ENCODE measurements at regions not wholly inside any gene's neighbourhood (a gene's known extent, or its start where the extent isn't known, plus 50 kb on each side); places are given as distances from the start of the nearest gene placed in this dataset.

- DNase-seq (ENCODE audit: low read depth), result no peak
- no peak overlapping the region for H3K9ac ChIP-seq (ENCODE audit: low read length)
- H3K36me3 ChIP-seq (ENCODE audit: control insufficient read depth, insufficient read depth, low read length, severe bottlenecking), result no peaks in the 10 kb centered on the region
- H3K4me3 ChIP-seq (ENCODE audit: low read length), result no peak overlapping the region
- no peaks in the 10 kb centered on the region for H3K9me3 ChIP-seq (ENCODE audit: control insufficient read depth, low read length)
- no peaks in the 10 kb centered on the region for H3K27me3 ChIP-seq (replicated peaks; ENCODE audit: control insufficient read depth, insufficient read depth, low read length)
- H3K4me1 ChIP-seq (ENCODE audit: control insufficient read depth, insufficient read depth, low read length), result peaks cover 11% of the 10 kb centered on the region
Observed at GRCh38 chr4:17296921-17297890, 214.7 kb downstream of the QDPR start.

- no peaks in the 10 kb centered on the region for H3K36me3 ChIP-seq (ENCODE audit: control insufficient read depth, insufficient read depth, low read length, severe bottlenecking)
- no peaks in the 10 kb centered on the region for H3K27me3 ChIP-seq (replicated peaks; ENCODE audit: control insufficient read depth, insufficient read depth, low read length)
- no peak overlapping the region for H3K9ac ChIP-seq (ENCODE audit: low read length)
- no peaks in the 10 kb centered on the region for H3K4me1 ChIP-seq (ENCODE audit: control insufficient read depth, insufficient read depth, low read length)
- no peak for DNase-seq (ENCODE audit: low read depth)
- no peaks in the 10 kb centered on the region for H3K9me3 ChIP-seq (ENCODE audit: control insufficient read depth, low read length)
- no peak overlapping the region for H3K4me3 ChIP-seq (ENCODE audit: low read length)
Observed at GRCh38 chr4:17293901-17294300, 218.0 kb downstream of the QDPR start.

GRCh38 chr4:17288151-17288550 lies 223.7 kb downstream of the QDPR start:
- H3K4me1 ChIP-seq (ENCODE audit: control insufficient read depth, insufficient read depth, low read length), result no peaks in the 10 kb centered on the region
- no peak overlapping the region for H3K9ac ChIP-seq (ENCODE audit: low read length)
- no peaks in the 10 kb centered on the region for H3K27me3 ChIP-seq (replicated peaks; ENCODE audit: control insufficient read depth, insufficient read depth, low read length)
- DNase-seq (ENCODE audit: low read depth), result no peak
- H3K36me3 ChIP-seq (ENCODE audit: control insufficient read depth, insufficient read depth, low read length, severe bottlenecking), result no peaks in the 10 kb centered on the region
- no peak overlapping the region for H3K4me3 ChIP-seq (ENCODE audit: low read length)
- H3K9me3 ChIP-seq (ENCODE audit: control insufficient read depth, low read length), result no peaks in the 10 kb centered on the region

GRCh38 chr4:17286752-17287460 lies 225.0 kb downstream of the QDPR start:
- no peaks in the 10 kb centered on the region for H3K9me3 ChIP-seq (ENCODE audit: control insufficient read depth, low read length)
- H3K4me1 ChIP-seq (ENCODE audit: control insufficient read depth, insufficient read depth, low read length), result no peaks in the 10 kb centered on the region
- H3K36me3 ChIP-seq (ENCODE audit: control insufficient read depth, insufficient read depth, low read length, severe bottlenecking), result no peaks in the 10 kb centered on the region
- no peak overlapping the region for H3K9ac ChIP-seq (ENCODE audit: low read length)
- H3K4me3 ChIP-seq (ENCODE audit: low read length), result no peak overlapping the region
- no peak for DNase-seq (ENCODE audit: low read depth)
- H3K27me3 ChIP-seq (replicated peaks; ENCODE audit: control insufficient read depth, insufficient read depth, low read length), result no peaks in the 10 kb centered on the region

GRCh38 chr4:17285747-17286146 lies 226.1 kb downstream of the QDPR start:
- no peaks in the 10 kb centered on the region for H3K9me3 ChIP-seq (ENCODE audit: control insufficient read depth, low read length)
- no peak for DNase-seq (ENCODE audit: low read depth)
- H3K36me3 ChIP-seq (ENCODE audit: control insufficient read depth, insufficient read depth, low read length, severe bottlenecking), result no peaks in the 10 kb centered on the region
- no peak overlapping the region for H3K9ac ChIP-seq (ENCODE audit: low read length)
- no peaks in the 10 kb centered on the region for H3K4me1 ChIP-seq (ENCODE audit: control insufficient read depth, insufficient read depth, low read length)
- no peak overlapping the region for H3K4me3 ChIP-seq (ENCODE audit: low read length)
- H3K27me3 ChIP-seq (replicated peaks; ENCODE audit: control insufficient read depth, insufficient read depth, low read length), result no peaks in the 10 kb centered on the region

- H3K9me3 ChIP-seq (ENCODE audit: control insufficient read depth, low read length), result no peaks in the 10 kb centered on the region
- DNase-seq (ENCODE audit: low read depth), result no peak
Observed at GRCh38 chr4:17284323-17285175, 227.3 kb downstream of the QDPR start.

GRCh38 chr4:17283832-17284231 lies 228.1 kb downstream of the QDPR start:
- Histone ChIP-seq H3K36me3 (ENCODE audit: control insufficient read depth, insufficient read depth, low read length, severe bottlenecking) (no peaks in the 10 kb centered on the region), H3K9ac (ENCODE audit: low read length) (no peak overlapping the region), H3K4me1 (ENCODE audit: control insufficient read depth, insufficient read depth, low read length) (no peaks in the 10 kb centered on the region), H3K9me3 (ENCODE audit: control insufficient read depth, low read length) (no peaks in the 10 kb centered on the region), H3K4me3 (ENCODE audit: low read length) (no peak overlapping the region), H3K27me3 (replicated peaks; ENCODE audit: control insufficient read depth, insufficient read depth, low read length) (no peaks in the 10 kb centered on the region)
- DNase-seq (ENCODE audit: low read depth), result no peak

More at GRCh38 chr4:17284323-17285175, 227.3 kb downstream of the QDPR start:
- Histone ChIP-seq H3K36me3 (ENCODE audit: control insufficient read depth, insufficient read depth, low read length, severe bottlenecking) (no peaks in the 10 kb centered on the region), H3K27me3 (replicated peaks; ENCODE audit: control insufficient read depth, insufficient read depth, low read length) (no peaks in the 10 kb centered on the region), H3K4me3 (ENCODE audit: low read length) (no peak overlapping the region), H3K9ac (ENCODE audit: low read length) (no peak overlapping the region), H3K4me1 (ENCODE audit: control insufficient read depth, insufficient read depth, low read length) (no peaks in the 10 kb centered on the region)

GRCh38 chr4:17283251-17283650 lies 228.6 kb downstream of the QDPR start:
- Histone ChIP-seq H3K36me3 (ENCODE audit: control insufficient read depth, insufficient read depth, low read length, severe bottlenecking) (no peaks in the 10 kb centered on the region), H3K9ac (ENCODE audit: low read length) (no peak overlapping the region), H3K27me3 (replicated peaks; ENCODE audit: control insufficient read depth, insufficient read depth, low read length) (no peaks in the 10 kb centered on the region), H3K4me1 (ENCODE audit: control insufficient read depth, insufficient read depth, low read length) (no peaks in the 10 kb centered on the region), H3K9me3 (ENCODE audit: control insufficient read depth, low read length) (no peaks in the 10 kb centered on the region), H3K4me3 (ENCODE audit: low read length) (no peak overlapping the region)
- no peak for DNase-seq (ENCODE audit: low read depth)

- no peak overlapping the region for H3K4me3 ChIP-seq (ENCODE audit: low read length)
Observed at GRCh38 chr4:17280261-17281018, 231.4 kb downstream of the QDPR start.

GRCh38 chr4:17276776-17277175 lies 235.1 kb downstream of the QDPR start:
- DNase-seq (ENCODE audit: low read depth), result peak; percentile 58
- H3K36me3 ChIP-seq (ENCODE audit: control insufficient read depth, insufficient read depth, low read length, severe bottlenecking), result no peaks in the 10 kb centered on the region
- H3K9me3 ChIP-seq (ENCODE audit: control insufficient read depth, low read length), result no peaks in the 10 kb centered on the region
- H3K4me3 ChIP-seq (ENCODE audit: low read length), result peak overlapping the region; percentile 36
- H3K9ac ChIP-seq (ENCODE audit: low read length), result peak overlapping the region; percentile 27
- H3K4me1 ChIP-seq (ENCODE audit: control insufficient read depth, insufficient read depth, low read length), result peaks cover 31% of the 10 kb centered on the region
- H3K27me3 ChIP-seq (replicated peaks; ENCODE audit: control insufficient read depth, insufficient read depth, low read length), result no peaks in the 10 kb centered on the region

More at GRCh38 chr4:17280261-17281018, 231.4 kb downstream of the QDPR start:
- no peaks in the 10 kb centered on the region for H3K9me3 ChIP-seq (ENCODE audit: control insufficient read depth, low read length)
- no peak overlapping the region for H3K9ac ChIP-seq (ENCODE audit: low read length)
- H3K36me3 ChIP-seq (ENCODE audit: control insufficient read depth, insufficient read depth, low read length, severe bottlenecking), result no peaks in the 10 kb centered on the region
- no peak for DNase-seq (ENCODE audit: low read depth)
- peaks cover 13% of the 10 kb centered on the region for H3K4me1 ChIP-seq (ENCODE audit: control insufficient read depth, insufficient read depth, low read length)
- H3K27me3 ChIP-seq (replicated peaks; ENCODE audit: control insufficient read depth, insufficient read depth, low read length), result no peaks in the 10 kb centered on the region
